ENCODE measurements at regions not wholly inside any gene's neighbourhood (a gene's known extent, or its start where the extent isn't known, plus 50 kb on each side); places are given as distances from the start of the nearest gene placed in this dataset.

GRCh38 chr15:95825671-95826411 lies 504.7 kb upstream of the NR2F2 start:
- Histone ChIP-seq H3F3A (replicated peaks; ENCODE audit: insufficient read depth) (no peaks in the 10 kb centered on the region), H3K4me2 (no peak overlapping the region), H3K36me3 (replicated peaks in 1 of 2; ENCODE audit: control insufficient read depth in 1 of 2, insufficient read depth in 2 of 2, low read length in 1 of 2) (no peaks in the 10 kb centered on the region), H3K4me3 (ENCODE audit: low read depth in 2 of 2, low read length in 1 of 2) (no peak overlapping the region), H4K20me1 (ENCODE audit: insufficient read depth) (no peaks in the 10 kb centered on the region), H3K9me2 (no peaks in the 10 kb centered on the region), H2AFZ (ENCODE audit: low read depth) (no peak overlapping the region), H3K27me3 (ENCODE audit: insufficient read depth) (no peaks in the 10 kb centered on the region), H3K27ac (ENCODE audit: low read depth in 2 of 2, low read length in 1 of 2) (no peak overlapping the region), H3K9ac (no peak overlapping the region), H3K79me2 (ENCODE audit: insufficient read depth) (no peaks in the 10 kb centered on the region), H3K9me3 (no peaks in the 10 kb centered on the region), H3K4me1 (ENCODE audit: control insufficient read depth in 1 of 2, insufficient read depth in 2 of 2, low read depth in 1 of 2, low read length in 1 of 2) (no peaks in the 10 kb centered on the region)
- no peak for DNase-seq
- under 1% methylated on average over 8 of the region's 8 CpGs for WGBS (ENCODE audit: low lambda C conversion rate)
- POLR2A ChIA-PET, result no interaction called here
- CTCF ChIA-PET, result interaction anchor here (1.3 kb wide), 1 partner anchor 12 kb away, joined by 3 read pairs; no protein-coding TSS in a partner anchor
- TF ChIP-seq RCOR1 (IDR thresholded peaks at IDR 0.05; ENCODE audit: low read length) (no peak), IRF3 (IDR thresholded peaks at IDR 0.05; ENCODE audit: low read depth, low read length) (no peak), GABPA (IDR thresholded peaks at IDR 0.05; ENCODE audit: low read depth) (no peak), RFX5 (IDR thresholded peaks at IDR 0.05; ENCODE audit: low read length) (no peak), YY1 (IDR thresholded peaks at IDR 0.05; ENCODE audit: low read depth) (no peak), TCF12 (IDR thresholded peaks at IDR 0.05) (no peak), MAX (IDR thresholded peaks at IDR 0.05; ENCODE audit: low read depth) (no peak), REST (IDR thresholded peaks at IDR 0.05; ENCODE audit: low read depth, low read length) (no peak)

- Histone ChIP-seq H3K4me3 (ENCODE audit: low read depth in 2 of 2, low read length in 1 of 2) (no peak overlapping the region), H3K9me2 (no peaks in the 10 kb centered on the region), H3F3A (replicated peaks; ENCODE audit: insufficient read depth) (no peaks in the 10 kb centered on the region), H3K79me2 (ENCODE audit: insufficient read depth) (no peaks in the 10 kb centered on the region), H4K20me1 (ENCODE audit: insufficient read depth) (no peaks in the 10 kb centered on the region), H3K27ac (ENCODE audit: low read depth in 2 of 2, low read length in 1 of 2) (no peak overlapping the region), H3K9ac (no peak overlapping the region), H2AFZ (ENCODE audit: low read depth) (no peak overlapping the region), H3K4me1 (ENCODE audit: control insufficient read depth in 1 of 2, insufficient read depth in 2 of 2, low read depth in 1 of 2, low read length in 1 of 2) (no peaks in the 10 kb centered on the region), H3K9me3 (no peaks in the 10 kb centered on the region), H3K4me2 (no peak overlapping the region), H3K36me3 (replicated peaks in 1 of 2; ENCODE audit: control insufficient read depth in 1 of 2, insufficient read depth in 2 of 2, low read length in 1 of 2) (no peaks in the 10 kb centered on the region), H3K27me3 (ENCODE audit: insufficient read depth) (no peaks in the 10 kb centered on the region)
- no peak for DNase-seq
- ChIA-PET CTCF (no interaction called here), POLR2A (no interaction called here)
- WGBS (ENCODE audit: low lambda C conversion rate), result 21% methylated on average over 8 of the region's 8 CpGs
- TF ChIP-seq CHD2 (IDR thresholded peaks at IDR 0.05; ENCODE audit: low read length, partially characterized antibody), result no peak
- TF ChIP-seq SMC3 (IDR thresholded peaks at IDR 0.05; ENCODE audit: low read depth, low read length), result no peak
- no peak for TF ChIP-seq IRF3 (IDR thresholded peaks at IDR 0.05; ENCODE audit: low read depth, low read length)
- no peak for TF ChIP-seq ZBTB33 (IDR thresholded peaks at IDR 0.05; ENCODE audit: borderline replicate concordance, low read depth)
- no peak for TF ChIP-seq REST (IDR thresholded peaks at IDR 0.05; ENCODE audit: low read depth, low read length)
- TF ChIP-seq RAD21 (IDR thresholded peaks at IDR 0.05; ENCODE audit: low read length), result no peak
These were observed 503.9 kb upstream of the NR2F2 start for GRCh38 chr15:95826412-95827195.
